Neural progenitor cell (in vitro differentiated cells): ENCODE measurements at regions not wholly inside any gene's neighbourhood (a gene's known extent, or its start where the extent isn't known, plus 50 kb on each side); places are given as distances from the start of the nearest gene placed in this dataset.

ENCODE experiments used
- DNase-seq: peaks from one replicate; pipeline ENCODE4 v3.0.0-alpha.2; 2016; ENCODE audit warnings: low spot score
- H2AFZ ChIP-seq: fragments of 200-600 bp; sonication (generic); replicated peaks from 2 replicates; pipeline ENCODE4 v1.6.1; 2016; ENCODE audit warnings: antibody characterized with exemption
- H3F3A ChIP-seq: fragments of 200-600 bp; sonication (generic); 2 replicates; pipeline ENCODE4 v1.6.1; 2016; ENCODE audit warnings: antibody characterized with exemption, low read depth
- H3K27ac ChIP-seq: fragments of 200-600 bp; sonication (generic); 2 replicates; pipeline ENCODE4 v1.5.1; 2016; ENCODE audit warnings: mild to moderate bottlenecking
- H3K27me3 ChIP-seq: fragments of 200-600 bp; sonication (generic); 2 replicates; pipeline ENCODE4 v1.6.1; 2016; ENCODE audit warnings: mild to moderate bottlenecking, moderate library complexity
- H3K36me3 ChIP-seq: fragments of 200-600 bp; sonication (generic); 2 replicates; pipeline ENCODE4 v1.5.1; 2016
- H3K4me1 ChIP-seq: fragments of 200-600 bp; sonication (generic); 2 replicates; pipeline ENCODE4 v1.6.1; 2016; ENCODE audit warnings: mixed run types
- H3K4me2 ChIP-seq: fragments of 200-600 bp; sonication (generic); 2 replicates; pipeline ENCODE4 v1.6.1; 2016
- H3K4me3 ChIP-seq: fragments of 200-600 bp; sonication (generic); 2 replicates; pipeline ENCODE4 v1.5.1; 2016
- H3K79me2 ChIP-seq: fragments of 200-600 bp; sonication (generic); 2 replicates; pipeline ENCODE4 v1.6.1; 2016; ENCODE audit warnings: low read depth
- H3K9ac ChIP-seq: fragments of 200-600 bp; sonication (generic); 2 replicates; pipeline ENCODE4 v1.6.1; 2016
- H3K9me3 ChIP-seq: fragments of 200-600 bp; sonication (generic); 2 replicates; pipeline ENCODE4 v1.5.1; 2016; ENCODE audit warnings: low read depth
- H4K20me1 ChIP-seq: fragments of 200-600 bp; sonication (generic); 2 replicates; pipeline ENCODE4 v1.6.1; 2016; ENCODE audit warnings: low read depth
- H3K27ac Mint-ChIP-seq: 3 replicates; pipeline ENCODE4 v1.8.0; 2021; ENCODE audit warnings: mixed read lengths
- H3K27me3 Mint-ChIP-seq: 2 replicates; pipeline ENCODE4 v1.8.0; 2022; ENCODE audit warnings: low read depth, mild to moderate bottlenecking, inconsistent platforms, moderate library complexity, mixed read lengths; ENCODE audit not compliant: insufficient read depth
- H3K36me3 Mint-ChIP-seq: 3 replicates; pipeline ENCODE4 v1.8.0; 2021; ENCODE audit warnings: mixed read lengths
- H3K4me1 Mint-ChIP-seq: 3 replicates; pipeline ENCODE4 v1.8.0; 2021; ENCODE audit warnings: mixed read lengths
- H3K4me3 Mint-ChIP-seq: 3 replicates; pipeline ENCODE4 v1.8.0; 2021; ENCODE audit warnings: mild to moderate bottlenecking, moderate library complexity, mixed read lengths
- H3K9me3 Mint-ChIP-seq: 3 replicates; pipeline ENCODE4 v1.8.0; 2020; ENCODE audit warnings: mixed read lengths
- EZH2 ChIP-seq: fragments of 200-600 bp; sonication (generic); IDR thresholded peaks from 2 replicates; pipeline ENCODE4 v1.6.1; 2017; ENCODE audit warnings: antibody characterized with exemption, mild to moderate bottlenecking, moderate library complexity
- EZH2phosphoT487 ChIP-seq: fragments of 200-600 bp; sonication (generic); IDR thresholded peaks from 2 replicates; pipeline ENCODE4 v1.6.1; 2017; ENCODE audit warnings: antibody characterized with exemption
- TF ChIP-seq, protein P1 (sequence below): fragments of 200-600 bp; sonication (generic); IDR thresholded peaks from 2 replicates; pipeline ENCODE4 v1.5.1; 2017; ENCODE audit warnings: antibody characterized with exemption, mild to moderate bottlenecking

DNA sequence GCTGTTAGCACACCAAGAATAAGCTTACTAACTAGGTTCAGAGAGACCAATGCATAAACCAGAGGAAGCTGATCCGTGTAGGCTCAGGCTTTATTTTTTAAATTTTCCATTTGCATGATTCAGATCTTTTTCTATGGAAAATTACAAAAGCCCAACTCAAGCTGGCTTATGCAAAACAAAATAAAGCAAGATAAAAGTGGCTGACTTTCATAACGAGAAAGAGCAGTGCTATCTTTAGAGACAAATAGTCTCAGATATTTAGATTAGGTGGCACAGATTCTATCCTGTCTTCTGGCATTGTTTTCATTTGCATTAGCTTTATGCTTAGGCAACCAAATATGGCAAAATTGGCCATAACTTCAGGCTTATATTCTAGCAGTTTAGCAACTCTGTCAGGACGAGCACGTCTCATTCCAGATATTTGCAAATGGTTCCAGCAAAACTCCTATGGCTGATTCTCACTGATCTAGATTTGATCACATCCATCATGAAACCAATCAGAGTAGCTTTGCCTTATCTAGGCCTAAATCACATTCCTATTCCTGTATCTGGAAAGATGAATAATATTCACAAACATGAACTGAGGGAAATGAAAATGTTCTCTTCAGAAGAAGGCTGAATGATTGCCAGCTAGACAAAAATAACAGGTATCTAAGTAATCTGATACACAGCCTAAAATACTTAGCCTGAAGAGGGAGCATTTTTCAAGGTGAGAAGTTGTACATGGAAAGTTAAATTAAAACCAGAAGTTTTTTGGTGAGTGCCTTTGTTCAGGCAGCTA lies 216.4 kb upstream of the DPPA4 start:
- TF ChIP-seq, protein P1, sequence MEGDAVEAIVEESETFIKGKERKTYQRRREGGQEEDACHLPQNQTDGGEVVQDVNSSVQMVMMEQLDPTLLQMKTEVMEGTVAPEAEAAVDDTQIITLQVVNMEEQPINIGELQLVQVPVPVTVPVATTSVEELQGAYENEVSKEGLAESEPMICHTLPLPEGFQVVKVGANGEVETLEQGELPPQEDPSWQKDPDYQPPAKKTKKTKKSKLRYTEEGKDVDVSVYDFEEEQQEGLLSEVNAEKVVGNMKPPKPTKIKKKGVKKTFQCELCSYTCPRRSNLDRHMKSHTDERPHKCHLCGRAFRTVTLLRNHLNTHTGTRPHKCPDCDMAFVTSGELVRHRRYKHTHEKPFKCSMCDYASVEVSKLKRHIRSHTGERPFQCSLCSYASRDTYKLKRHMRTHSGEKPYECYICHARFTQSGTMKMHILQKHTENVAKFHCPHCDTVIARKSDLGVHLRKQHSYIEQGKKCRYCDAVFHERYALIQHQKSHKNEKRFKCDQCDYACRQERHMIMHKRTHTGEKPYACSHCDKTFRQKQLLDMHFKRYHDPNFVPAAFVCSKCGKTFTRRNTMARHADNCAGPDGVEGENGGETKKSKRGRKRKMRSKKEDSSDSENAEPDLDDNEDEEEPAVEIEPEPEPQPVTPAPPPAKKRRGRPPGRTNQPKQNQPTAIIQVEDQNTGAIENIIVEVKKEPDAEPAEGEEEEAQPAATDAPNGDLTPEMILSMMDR = peak; percentile 13
- no peak for TF ChIP-seq EZH2phosphoT487
- H3K79me2 ChIP-seq = no peaks in the 10 kb centered on the region
- Mint-ChIP-seq H3K4me3 (no peak overlapping the region), H3K27ac (no peak overlapping the region), H3K27me3 (no peaks in the 10 kb centered on the region), H3K9me3 (peaks cover 6% of the 10 kb centered on the region), H3K36me3 (no peaks in the 10 kb centered on the region), H3K4me1 (no peaks in the 10 kb centered on the region)
- no peaks in the 10 kb centered on the region for H3K27me3 ChIP-seq
- no peaks in the 10 kb centered on the region for H4K20me1 ChIP-seq
- no peak overlapping the region for H3K4me3 ChIP-seq
- no peak overlapping the region for H3K27ac ChIP-seq
- H3F3A ChIP-seq = no peaks in the 10 kb centered on the region
- no peaks in the 10 kb centered on the region for H3K36me3 ChIP-seq
- no peak overlapping the region for H3K4me2 ChIP-seq
- H3K9ac ChIP-seq = no peak overlapping the region
- H3K4me1 ChIP-seq = no peaks in the 10 kb centered on the region
- H2AFZ ChIP-seq = no peak overlapping the region
- DNase-seq = no peak
- no peaks in the 10 kb centered on the region for H3K9me3 ChIP-seq

DNA sequence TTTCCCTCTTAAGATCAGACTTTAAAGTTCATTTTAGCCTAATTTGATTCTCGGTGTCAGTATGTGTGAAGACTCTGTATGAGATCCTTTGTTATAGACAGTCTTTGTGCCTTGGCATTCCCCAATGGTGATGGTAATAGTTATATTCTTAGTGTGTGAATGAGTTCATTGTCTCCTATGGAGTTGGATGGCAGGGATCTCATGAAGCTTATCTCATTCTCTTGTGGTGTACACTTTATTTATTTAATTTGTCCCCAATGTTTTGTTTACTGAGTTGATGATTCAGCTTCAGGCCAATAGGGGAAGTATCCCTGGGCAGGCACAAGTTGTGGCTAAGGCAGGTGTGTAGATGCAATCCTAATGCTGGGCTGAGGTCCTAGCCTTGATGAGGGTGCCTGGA lies 222.0 kb upstream of the DPPA4 start:
- Histone ChIP-seq H2AFZ (no peak overlapping the region), H4K20me1 (no peaks in the 10 kb centered on the region), H3F3A (no peaks in the 10 kb centered on the region), H3K4me3 (no peak overlapping the region), H3K9me3 (no peaks in the 10 kb centered on the region), H3K4me1 (no peaks in the 10 kb centered on the region), H3K36me3 (no peaks in the 10 kb centered on the region), H3K79me2 (no peaks in the 10 kb centered on the region), H3K9ac (no peak overlapping the region), H3K27me3 (no peaks in the 10 kb centered on the region), H3K27ac (no peak overlapping the region), H3K4me2 (no peak overlapping the region)
- Mint-ChIP-seq H3K27ac (no peak overlapping the region), H3K4me3 (no peak overlapping the region), H3K36me3 (no peaks in the 10 kb centered on the region), H3K4me1 (peaks cover 9% of the 10 kb centered on the region), H3K9me3 (peaks cover 12% of the 10 kb centered on the region), H3K27me3 (no peaks in the 10 kb centered on the region)
- TF ChIP-seq, protein P1 = no peak
- no peak for TF ChIP-seq EZH2
- no peak for TF ChIP-seq EZH2phosphoT487
- DNase-seq = no peak

DNA sequence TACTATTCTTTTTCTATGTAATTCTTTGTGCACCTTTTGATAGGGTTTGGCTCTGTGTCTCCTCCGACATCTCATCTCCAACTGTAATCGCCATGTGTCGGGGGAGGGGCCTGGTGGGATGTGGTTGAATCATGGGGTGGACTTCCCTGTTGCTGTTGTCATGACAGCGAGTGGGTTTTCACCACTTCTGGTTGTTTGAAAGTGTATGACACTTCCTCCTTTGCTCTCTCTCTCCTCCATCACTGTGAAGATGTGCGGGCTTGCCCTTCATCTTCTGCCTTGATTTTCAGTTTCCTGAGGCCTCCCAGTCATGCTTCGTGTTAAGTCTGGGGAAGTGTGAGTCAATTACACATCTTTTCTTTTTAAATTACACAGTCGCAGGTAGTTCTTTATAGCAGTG lies 225.8 kb upstream of the DPPA4 start:
- H4K20me1 ChIP-seq = no peaks in the 10 kb centered on the region
- no peak overlapping the region for H3K4me3 ChIP-seq
- no peak overlapping the region for H3K4me2 ChIP-seq
- Mint-ChIP-seq H3K4me1 (peaks cover 9% of the 10 kb centered on the region), H3K36me3 (no peaks in the 10 kb centered on the region), H3K27me3 (no peaks in the 10 kb centered on the region), H3K9me3 (peaks cover 6% of the 10 kb centered on the region), H3K4me3 (no peak overlapping the region), H3K27ac (no peak overlapping the region)
- H3K79me2 ChIP-seq = no peaks in the 10 kb centered on the region
- H3K9me3 ChIP-seq = no peaks in the 10 kb centered on the region
- no peaks in the 10 kb centered on the region for H3K36me3 ChIP-seq
- no peaks in the 10 kb centered on the region for H3K27me3 ChIP-seq
- no peak overlapping the region for H3K9ac ChIP-seq
- no peaks in the 10 kb centered on the region for H3K4me1 ChIP-seq
- H3F3A ChIP-seq = no peaks in the 10 kb centered on the region
- no peak overlapping the region for H3K27ac ChIP-seq
- H2AFZ ChIP-seq = no peak overlapping the region
- DNase-seq = no peak
- TF ChIP-seq EZH2phosphoT487 (no peak), EZH2 (no peak)
- TF ChIP-seq, protein P1 = no peak
